ENCODE measurements at regions not wholly inside any gene's neighbourhood (a gene's known extent, or its start where the extent isn't known, plus 50 kb on each side); places are given as distances from the start of the nearest gene placed in this dataset.

GRCh38 chr7:83306502-83306901 lies 143.8 kb upstream of the PCLO start:
- no peak for TF ChIP-seq EZH2phosphoT487 (IDR thresholded peaks at IDR 0.05; ENCODE audit: borderline replicate concordance, low read length)
- no peak for TF ChIP-seq CTCF (IDR thresholded peaks at IDR 0.05; ENCODE audit: low read depth, low read length, poor library complexity, severe bottlenecking)
- H3F3A ChIP-seq (ENCODE audit: control insufficient read depth, insufficient read depth) = no peaks in the 10 kb centered on the region
- H3K27ac ChIP-seq (ENCODE audit: low read depth, low read length) = no peak overlapping the region
- H3K27me3 ChIP-seq (ENCODE audit: control insufficient read depth, low read length) = no peaks in the 10 kb centered on the region
- no peaks in the 10 kb centered on the region for H3K79me2 ChIP-seq (ENCODE audit: control insufficient read depth, low read length)
- H3K4me1 ChIP-seq (ENCODE audit: control insufficient read depth, low read length) = no peaks in the 10 kb centered on the region
- H3K9me3 ChIP-seq (ENCODE audit: control insufficient read depth, insufficient read depth, low read length) = peaks cover 4% of the 10 kb centered on the region; the same call in 1 of the 2 replicates
- H4K20me1 ChIP-seq (ENCODE audit: control insufficient read depth, insufficient read depth, low read depth, low read length) = no peaks in the 10 kb centered on the region
- no peaks in the 10 kb centered on the region for H3K9me2 ChIP-seq (replicated peaks; ENCODE audit: control insufficient read depth, low read length)
- no peak overlapping the region for H3K4me2 ChIP-seq (ENCODE audit: low read length)
- no peak overlapping the region for H3K4me3 ChIP-seq (ENCODE audit: low read length)
- no peaks in the 10 kb centered on the region for H3K36me3 ChIP-seq (ENCODE audit: control insufficient read depth, low read length)

- Histone ChIP-seq H3K79me2 (ENCODE audit: control insufficient read depth, low read length) (no peaks in the 10 kb centered on the region), H3K27me3 (ENCODE audit: control insufficient read depth, low read length) (no peaks in the 10 kb centered on the region), H3K4me1 (ENCODE audit: control insufficient read depth, low read length) (no peaks in the 10 kb centered on the region), H3K4me2 (ENCODE audit: low read length) (no peak overlapping the region), H4K20me1 (ENCODE audit: control insufficient read depth, insufficient read depth, low read depth, low read length) (no peaks in the 10 kb centered on the region), H3K36me3 (ENCODE audit: control insufficient read depth, low read length) (no peaks in the 10 kb centered on the region), H3K9me3 (ENCODE audit: control insufficient read depth, insufficient read depth, low read length) (peaks cover 4% of the 10 kb centered on the region; the same call in 1 of the 2 replicates), H3K27ac (ENCODE audit: low read depth, low read length) (no peak overlapping the region), H3F3A (ENCODE audit: control insufficient read depth, insufficient read depth) (no peaks in the 10 kb centered on the region), H3K9me2 (replicated peaks; ENCODE audit: control insufficient read depth, low read length) (no peaks in the 10 kb centered on the region), H3K4me3 (ENCODE audit: low read length) (no peak overlapping the region)
- TF ChIP-seq EZH2phosphoT487 (IDR thresholded peaks at IDR 0.05; ENCODE audit: borderline replicate concordance, low read length) (no peak), CTCF (IDR thresholded peaks at IDR 0.05; ENCODE audit: low read depth, low read length, poor library complexity, severe bottlenecking) (no peak)
These were observed 142.3 kb upstream of the PCLO start for GRCh38 chr7:83305027-83305426.

- no peaks in the 10 kb centered on the region for H4K20me1 ChIP-seq (ENCODE audit: control insufficient read depth, insufficient read depth, low read depth, low read length)
- H3K9me2 ChIP-seq (replicated peaks; ENCODE audit: control insufficient read depth, low read length) = no peaks in the 10 kb centered on the region
- no peaks in the 10 kb centered on the region for H3K79me2 ChIP-seq (ENCODE audit: control insufficient read depth, low read length)
- H3K27ac ChIP-seq (ENCODE audit: low read depth, low read length) = no peak overlapping the region
- H3F3A ChIP-seq (ENCODE audit: control insufficient read depth, insufficient read depth) = no peaks in the 10 kb centered on the region
- H3K4me3 ChIP-seq (ENCODE audit: low read length) = no peak overlapping the region
- H3K27me3 ChIP-seq (ENCODE audit: control insufficient read depth, low read length) = no peaks in the 10 kb centered on the region
- H3K4me2 ChIP-seq (ENCODE audit: low read length) = no peak overlapping the region
- no peaks in the 10 kb centered on the region for H3K9me3 ChIP-seq (ENCODE audit: control insufficient read depth, insufficient read depth, low read length)
- H3K4me1 ChIP-seq (ENCODE audit: control insufficient read depth, low read length) = no peaks in the 10 kb centered on the region
- H3K36me3 ChIP-seq (ENCODE audit: control insufficient read depth, low read length) = no peaks in the 10 kb centered on the region
- TF ChIP-seq EZH2phosphoT487 (IDR thresholded peaks at IDR 0.05; ENCODE audit: borderline replicate concordance, low read length) (no peak), CTCF (IDR thresholded peaks at IDR 0.05; ENCODE audit: low read depth, low read length, poor library complexity, severe bottlenecking) (no peak)
These were observed 138.7 kb upstream of the PCLO start for GRCh38 chr7:83301416-83301815.

GRCh38 chr7:83290211-83290610 lies 127.5 kb upstream of the PCLO start:
- H3K36me3 ChIP-seq (ENCODE audit: control insufficient read depth, low read length) = no peaks in the 10 kb centered on the region
- H3K79me2 ChIP-seq (ENCODE audit: control insufficient read depth, low read length) = no peaks in the 10 kb centered on the region
- TF ChIP-seq CTCF (IDR thresholded peaks at IDR 0.05; ENCODE audit: low read depth, low read length, poor library complexity, severe bottlenecking) (no peak), EZH2phosphoT487 (IDR thresholded peaks at IDR 0.05; ENCODE audit: borderline replicate concordance, low read length) (no peak)
- no peak overlapping the region for H3K4me2 ChIP-seq (ENCODE audit: low read length)
- no peaks in the 10 kb centered on the region for H3K27me3 ChIP-seq (ENCODE audit: control insufficient read depth, low read length)
- no peaks in the 10 kb centered on the region for H3K4me1 ChIP-seq (ENCODE audit: control insufficient read depth, low read length)
- no peak overlapping the region for H3K27ac ChIP-seq (ENCODE audit: low read depth, low read length)
- H4K20me1 ChIP-seq (ENCODE audit: control insufficient read depth, insufficient read depth, low read depth, low read length) = no peaks in the 10 kb centered on the region
- no peak overlapping the region for H3K4me3 ChIP-seq (ENCODE audit: low read length)
- no peaks in the 10 kb centered on the region for H3K9me3 ChIP-seq (ENCODE audit: control insufficient read depth, insufficient read depth, low read length)
- no peaks in the 10 kb centered on the region; the same call in 1 of the 2 replicates for H3K9me2 ChIP-seq (replicated peaks; ENCODE audit: control insufficient read depth, low read length)
- no peaks in the 10 kb centered on the region for H3F3A ChIP-seq (ENCODE audit: control insufficient read depth, insufficient read depth)

Measured in DOHH2 (cell line).